ENCODE measurements at regions not wholly inside any gene's neighbourhood (a gene's known extent, or its start where the extent isn't known, plus 50 kb on each side); places are given as distances from the start of the nearest gene placed in this dataset.

- DNase-seq (ENCODE audit: low read depth in 2 of 2): no peak
- TF ChIP-seq CTCF (IDR thresholded peaks at IDR 0.05; ENCODE audit: low read depth, low read length): no peak
- H3K4me3 ChIP-seq (replicated peaks in 1 of 2; ENCODE audit: low read depth in 2 of 2, low read length in 2 of 2): no peak overlapping the region
Observed at GRCh38 chr11:90803831-90804230, 581.0 kb upstream of the CHORDC1 start.

DNA sequence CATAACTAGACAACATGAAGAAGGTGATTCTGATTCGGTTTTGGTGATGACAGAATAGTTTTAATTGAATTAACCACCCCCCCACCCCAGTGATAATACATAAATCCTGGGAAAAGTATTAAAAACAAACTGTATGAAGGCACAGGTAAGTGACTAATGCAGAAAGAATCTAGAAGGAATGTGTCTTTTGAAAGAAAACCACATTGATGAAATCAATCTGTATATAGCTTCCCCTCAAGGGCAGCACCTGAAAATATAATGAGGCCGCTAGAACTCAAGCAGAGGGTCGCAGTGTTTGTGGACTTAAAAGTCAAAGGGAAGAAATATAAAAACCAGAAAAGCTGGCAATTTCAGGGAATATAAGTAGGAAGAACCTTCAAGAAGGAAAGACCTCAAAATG lies 580.5 kb upstream of the CHORDC1 start:
- H3K4me3 ChIP-seq (replicated peaks in 1 of 2; ENCODE audit: low read depth in 2 of 2, low read length in 2 of 2): no peak overlapping the region
- DNase-seq (ENCODE audit: low read depth in 2 of 2): no peak
- no peak for TF ChIP-seq CTCF (IDR thresholded peaks at IDR 0.05; ENCODE audit: low read depth, low read length)

DNA sequence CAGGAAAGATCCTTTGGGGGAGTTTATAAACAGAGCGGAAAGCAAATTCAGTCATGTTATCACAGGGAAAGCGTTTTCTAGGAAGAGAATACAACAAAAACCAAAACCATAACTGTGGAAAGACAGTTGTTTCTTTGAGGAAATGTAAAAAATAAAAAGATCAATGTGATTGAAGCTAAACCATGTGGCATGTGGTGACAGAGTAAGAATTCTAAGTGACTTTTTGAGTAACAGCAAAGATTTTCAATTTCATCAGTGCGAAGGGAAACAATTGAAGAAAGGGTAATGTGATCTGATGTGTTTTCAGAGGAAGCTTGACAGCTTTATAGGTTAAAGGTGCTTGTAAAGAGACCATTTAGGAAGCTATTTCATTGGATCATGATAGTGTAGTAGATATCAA lies 575.9 kb upstream of the CHORDC1 start:
- DNase-seq (ENCODE audit: low read depth in 2 of 2): no peak
- no peak for TF ChIP-seq CTCF (IDR thresholded peaks at IDR 0.05; ENCODE audit: low read depth, low read length)
- no peak overlapping the region for H3K4me3 ChIP-seq (replicated peaks in 1 of 2; ENCODE audit: low read depth in 2 of 2, low read length in 2 of 2)

- no peak overlapping the region for H3K4me3 ChIP-seq (replicated peaks in 1 of 2; ENCODE audit: low read depth in 2 of 2, low read length in 2 of 2)
- TF ChIP-seq CTCF (IDR thresholded peaks at IDR 0.05; ENCODE audit: low read depth, low read length): no peak
- no peak for DNase-seq (ENCODE audit: low read depth in 2 of 2)
Observed at GRCh38 chr11:90795746-90796145, 572.9 kb upstream of the CHORDC1 start.

DNA sequence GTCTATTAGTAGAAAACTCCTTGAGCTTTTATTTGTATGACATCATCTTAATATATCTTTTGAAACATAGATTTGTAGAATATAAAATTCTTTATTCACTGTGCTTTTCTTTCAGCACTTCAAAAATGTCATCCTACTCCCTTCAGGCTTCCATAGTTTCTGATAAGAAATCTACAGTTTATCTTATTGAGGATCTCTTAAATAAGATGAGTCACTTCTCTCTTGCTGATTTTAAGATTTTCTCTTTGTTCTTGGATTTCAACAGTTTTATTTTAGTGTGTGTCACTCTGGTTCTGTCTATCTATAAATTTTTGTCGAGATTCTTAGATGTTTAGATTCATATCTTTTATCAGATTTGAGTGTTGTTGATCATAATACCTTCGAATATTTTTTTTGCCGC lies 566.1 kb upstream of the CHORDC1 start:
- no peak overlapping the region for H3K4me3 ChIP-seq (replicated peaks in 1 of 2; ENCODE audit: low read depth in 2 of 2, low read length in 2 of 2)
- no peak for DNase-seq (ENCODE audit: low read depth in 2 of 2)
- no peak for TF ChIP-seq CTCF (IDR thresholded peaks at IDR 0.05; ENCODE audit: low read depth, low read length)

DNA sequence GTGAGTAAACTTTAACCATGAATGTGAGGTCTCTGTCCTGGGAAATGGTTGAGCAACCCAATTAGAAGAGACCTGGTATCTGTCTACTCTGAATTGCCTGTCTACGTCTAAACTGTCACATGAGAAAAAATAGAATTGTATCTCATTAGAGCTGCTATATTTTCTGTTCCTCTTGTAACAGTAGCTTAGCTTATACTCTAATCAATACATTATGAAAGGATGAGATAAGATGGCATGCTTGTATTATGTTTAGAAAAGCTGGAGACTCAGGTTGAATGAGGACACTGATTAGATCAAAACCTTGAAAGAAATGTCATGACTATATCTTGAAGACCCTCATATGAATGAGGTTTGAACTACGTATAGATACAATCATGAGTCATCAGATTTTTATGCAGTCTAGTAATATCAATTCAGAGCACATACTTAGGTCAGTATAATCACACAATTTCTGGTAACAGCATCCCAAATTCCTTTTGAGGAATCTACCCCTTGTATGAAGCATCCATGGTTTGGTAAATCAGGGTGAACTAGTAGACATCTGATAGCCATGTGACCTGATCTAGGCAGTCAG lies 561.5 kb upstream of the CHORDC1 start:
- TF ChIP-seq CTCF (IDR thresholded peaks at IDR 0.05; ENCODE audit: low read depth, low read length): no peak
- DNase-seq (ENCODE audit: low read depth in 2 of 2): no peak
- H3K4me3 ChIP-seq (replicated peaks in 1 of 2; ENCODE audit: low read depth in 2 of 2, low read length in 2 of 2): no peak overlapping the region

GRCh38 chr11:90783111-90783510 lies 560.3 kb upstream of the CHORDC1 start:
- DNase-seq (ENCODE audit: low read depth in 2 of 2): no peak
- no peak overlapping the region for H3K4me3 ChIP-seq (replicated peaks in 1 of 2; ENCODE audit: low read depth in 2 of 2, low read length in 2 of 2)
- no peak for TF ChIP-seq CTCF (IDR thresholded peaks at IDR 0.05; ENCODE audit: low read depth, low read length)

All from cardiac fibroblast (primary cell).